HG03135 (cell line): ENCODE measurements at regions not wholly inside any gene's neighbourhood (a gene's known extent, or its start where the extent isn't known, plus 50 kb on each side); places are given as distances from the start of the nearest gene placed in this dataset.

ENCODE experiments used
- ATAC-seq: cut with Tn5 transposase; IDR thresholded peaks from one replicate; pipeline ENCODE4 v1.9.1; 2021; ENCODE audit warnings: mild to moderate bottlenecking, moderate library complexity; ENCODE audit not compliant: unreplicated experiment

DNA sequence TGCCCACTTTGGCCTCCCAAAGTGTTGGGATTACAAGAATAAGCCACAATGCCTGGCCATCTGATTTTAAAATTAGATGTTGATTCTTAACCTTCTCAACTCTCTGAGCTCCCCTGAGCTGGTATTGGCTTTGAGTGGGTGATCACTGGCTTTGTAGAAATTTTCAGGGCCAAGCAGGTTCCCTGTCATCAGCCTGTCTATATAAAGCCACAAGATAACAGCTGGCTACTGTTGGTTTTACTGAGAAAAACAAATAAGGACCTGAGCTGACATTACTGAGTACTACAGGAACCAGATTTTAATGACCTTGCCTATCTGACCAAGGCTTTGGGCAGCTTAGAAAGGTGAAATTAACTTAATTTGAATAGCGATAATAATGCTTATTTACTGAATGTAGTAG, 153.6 kb downstream of the MSX2 start:
- ATAC-seq, result no peak

DNA sequence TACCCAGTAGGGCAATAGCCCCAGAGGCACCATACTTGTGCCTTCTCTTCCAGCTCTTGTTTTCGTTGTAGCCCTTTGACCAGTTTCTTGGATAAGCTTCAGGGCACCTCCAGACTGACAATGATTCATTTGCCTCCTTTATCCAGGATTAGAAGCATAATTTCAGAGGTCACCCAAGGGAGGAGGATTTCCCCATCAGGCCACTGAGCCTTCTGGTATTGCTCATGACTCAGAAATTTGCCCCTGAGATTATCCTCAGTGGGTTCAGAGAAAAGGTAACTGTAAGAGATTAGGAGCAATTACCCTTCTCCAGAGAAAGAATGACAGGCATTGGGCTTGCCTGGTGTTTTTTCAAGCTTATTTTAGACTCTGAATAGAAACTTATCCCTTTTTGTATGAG, 147.9 kb downstream of the MSX2 start:
- no peak for ATAC-seq

GRCh38 chr5:174852143-174852542, 127.8 kb downstream of the MSX2 start:
- ATAC-seq, result no peak

DNA sequence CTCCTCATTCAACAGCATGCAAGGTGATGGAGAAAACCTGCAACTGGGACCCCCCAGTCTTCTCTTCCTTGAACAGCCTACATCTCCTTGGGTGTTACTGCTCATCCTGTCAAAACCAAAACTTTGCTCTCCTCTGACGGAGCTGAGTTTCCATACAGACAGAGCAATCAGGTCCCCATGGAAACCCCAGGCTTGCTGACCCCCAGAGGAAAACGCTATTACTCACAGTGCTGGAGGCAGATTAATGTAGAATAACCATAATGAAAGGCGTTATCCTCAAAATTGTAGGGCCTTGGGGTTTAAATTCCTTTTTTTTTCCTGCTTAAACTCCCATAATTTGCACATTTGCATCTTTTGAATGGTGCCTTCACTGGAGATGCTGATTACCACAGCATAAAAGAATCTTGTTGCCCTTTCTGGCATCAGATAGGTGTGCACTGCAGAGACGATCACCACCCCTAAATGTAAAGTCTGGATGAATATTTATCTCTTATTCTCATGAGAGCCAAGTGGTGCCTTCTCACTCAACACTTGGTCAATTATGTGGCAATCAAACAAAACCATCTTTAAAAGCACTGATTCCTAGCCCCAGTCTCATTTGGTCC, 126.3 kb downstream of the MSX2 start:
- no peak for ATAC-seq

DNA sequence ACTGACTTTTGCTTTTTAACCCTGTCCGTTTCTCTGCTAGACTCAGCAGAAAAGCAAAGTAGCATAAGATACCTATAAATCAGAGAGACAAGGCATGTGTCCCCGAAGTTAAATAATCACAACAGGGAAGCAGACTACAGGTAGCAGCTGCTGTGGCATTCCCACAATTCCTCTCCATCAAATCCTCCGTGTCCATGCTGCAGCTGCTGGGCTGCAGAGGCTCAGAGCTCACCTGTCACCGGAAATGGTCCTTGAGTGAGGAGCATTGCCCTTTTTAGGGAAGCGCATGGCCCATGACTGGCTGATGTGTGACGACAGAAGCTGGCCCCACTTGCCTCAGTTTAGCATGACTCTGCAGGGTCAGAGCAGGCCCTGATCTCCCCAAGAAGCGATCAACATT, 125.0 kb downstream of the MSX2 start:
- ATAC-seq, result no peak

DNA sequence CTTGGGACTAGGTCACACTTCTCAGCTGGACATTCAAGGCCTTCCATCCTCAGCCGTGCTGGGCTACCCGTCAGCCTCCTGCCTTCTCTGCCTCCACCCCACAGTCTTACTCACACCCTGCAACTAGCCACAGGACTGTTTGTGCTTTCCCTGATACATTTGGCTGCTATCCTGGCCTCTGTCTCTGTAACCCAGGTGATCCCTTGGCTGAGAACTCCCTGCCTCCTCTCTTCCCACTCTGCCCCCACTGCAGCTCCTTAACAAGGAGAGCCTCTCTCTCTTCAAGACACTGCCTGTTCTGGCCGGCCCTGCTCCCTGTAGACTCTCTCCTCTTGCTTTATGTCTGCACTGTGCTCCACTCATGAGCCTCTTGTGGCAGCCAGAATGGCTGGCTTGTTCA, 120.6 kb downstream of the MSX2 start:
- no peak for ATAC-seq

- ATAC-seq, result no peak
These were observed 119.2 kb downstream of the MSX2 start for GRCh38 chr5:174843263-174844250.

DNA sequence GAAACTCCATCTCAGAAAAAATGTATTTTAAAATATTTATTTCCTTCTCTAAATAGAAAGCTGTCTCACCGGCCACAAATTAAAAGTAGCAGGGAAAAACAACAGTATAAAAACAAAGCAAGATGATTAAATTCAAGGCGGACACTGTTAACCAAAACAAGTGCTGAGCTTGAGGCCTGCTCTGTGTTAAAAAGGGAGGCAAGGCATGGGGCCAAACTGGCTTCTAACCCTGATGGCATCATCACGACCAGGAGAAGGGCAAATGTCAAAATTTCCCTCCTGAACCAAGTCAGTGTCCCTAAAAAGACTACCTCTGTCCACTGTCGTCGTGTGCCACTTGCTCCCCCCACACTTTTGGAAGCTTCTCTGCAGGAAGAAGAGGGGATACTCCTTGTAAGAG, 116.1 kb downstream of the MSX2 start:
- ATAC-seq, result no peak

GRCh38 chr5:174839196-174839595, 114.8 kb downstream of the MSX2 start:
- ATAC-seq, result no peak

GRCh38 chr5:174837919-174838902, 113.8 kb downstream of the MSX2 start:
- no peak for ATAC-seq

DNA sequence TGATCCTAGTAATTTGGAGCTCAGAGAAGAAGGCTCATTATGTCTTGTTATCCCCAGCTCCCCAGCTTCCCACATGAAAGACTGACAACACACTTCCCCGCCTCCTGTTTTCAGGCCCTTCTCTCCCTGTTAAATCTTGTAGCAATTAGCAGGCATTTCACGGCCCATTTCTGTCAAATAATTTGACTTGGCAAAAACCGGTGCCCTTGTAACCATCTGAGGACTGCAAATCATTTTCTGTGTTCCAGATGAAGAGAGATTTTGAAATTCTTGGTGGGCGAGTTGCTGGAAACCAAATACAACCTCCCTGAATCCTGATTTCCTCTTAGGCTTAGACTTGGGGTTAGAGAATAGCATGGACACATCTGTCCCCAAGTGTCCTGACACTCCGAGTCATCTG, 109.7 kb downstream of the MSX2 start:
- no peak for ATAC-seq

GRCh38 chr5:174832811-174833210, 108.4 kb downstream of the MSX2 start:
- ATAC-seq, result no peak

DNA sequence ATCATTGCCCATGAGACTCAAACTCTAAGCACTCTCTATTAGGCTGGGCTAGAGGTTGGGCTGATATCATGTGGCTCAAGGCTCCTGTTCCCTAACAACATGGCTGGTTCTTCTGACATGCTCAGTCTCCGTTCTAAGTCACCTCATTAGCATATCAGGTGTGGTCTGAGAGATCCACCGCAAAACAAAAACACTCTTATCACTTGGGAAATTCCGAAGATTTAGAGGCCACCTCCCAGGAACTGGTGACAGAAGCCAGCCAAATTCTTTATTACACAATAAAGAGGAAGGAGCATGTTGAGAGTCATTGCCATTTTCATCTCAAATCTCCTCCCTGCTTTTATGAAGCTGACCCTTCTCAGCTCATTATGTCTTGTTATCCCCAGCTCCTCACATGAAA, 107.6 kb downstream of the MSX2 start:
- no peak for ATAC-seq

GRCh38 chr5:174831031-174831660, 106.8 kb downstream of the MSX2 start:
- no peak for ATAC-seq

DNA sequence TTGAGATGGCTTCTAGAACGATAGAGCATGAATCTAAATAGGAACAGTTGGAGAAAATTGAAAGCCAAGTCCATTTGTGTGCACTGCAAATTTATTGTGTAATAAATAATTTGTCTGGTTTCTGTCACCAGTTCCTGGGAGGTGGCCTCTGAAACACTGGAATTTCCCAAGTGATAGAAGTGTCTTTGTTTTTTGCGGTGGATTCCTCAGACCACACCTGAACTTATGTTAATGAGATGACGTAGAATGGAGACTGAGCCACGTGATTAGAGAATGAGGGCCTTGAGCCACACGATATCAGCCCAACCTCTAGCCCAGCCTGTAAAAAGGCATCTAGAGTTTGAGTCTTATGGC, 105.1 kb downstream of the MSX2 start:
- no peak for ATAC-seq

DNA sequence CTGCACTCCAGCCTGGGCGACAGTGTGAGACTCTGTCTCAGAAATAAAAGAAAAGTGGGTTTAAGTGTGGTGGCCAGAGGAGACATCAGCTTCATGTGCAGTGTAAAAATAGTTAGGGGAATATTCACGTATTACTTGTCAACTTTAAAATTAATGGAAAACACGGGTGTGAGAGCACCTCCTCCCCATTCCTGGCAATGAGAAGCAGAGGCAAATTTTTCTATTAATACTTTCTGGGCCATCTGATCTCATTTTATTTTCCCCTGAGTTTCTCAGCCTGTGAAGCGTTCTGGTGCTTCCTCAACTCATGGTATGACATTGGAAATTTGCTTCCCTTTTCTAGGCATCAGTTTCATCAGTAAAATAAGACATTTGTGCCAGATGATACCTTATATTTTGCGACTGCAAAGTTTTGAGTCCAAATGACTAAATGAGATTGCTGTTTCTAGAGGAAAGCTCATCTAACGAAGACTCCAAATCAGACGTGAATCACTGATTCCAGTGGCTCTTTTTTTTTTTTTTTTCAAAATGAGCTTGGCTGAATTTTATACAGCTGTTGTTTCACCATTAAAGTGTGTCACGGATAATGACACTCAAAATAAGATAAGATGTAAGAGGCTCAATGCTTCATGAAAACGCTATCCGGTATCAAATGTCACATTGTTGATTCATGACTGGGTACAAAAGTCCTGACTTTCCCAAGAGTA, 104.6 kb downstream of the MSX2 start:
- ATAC-seq, result no peak

- ATAC-seq, result no peak
These were observed 103.2 kb downstream of the MSX2 start for GRCh38 chr5:174827558-174827957.

DNA sequence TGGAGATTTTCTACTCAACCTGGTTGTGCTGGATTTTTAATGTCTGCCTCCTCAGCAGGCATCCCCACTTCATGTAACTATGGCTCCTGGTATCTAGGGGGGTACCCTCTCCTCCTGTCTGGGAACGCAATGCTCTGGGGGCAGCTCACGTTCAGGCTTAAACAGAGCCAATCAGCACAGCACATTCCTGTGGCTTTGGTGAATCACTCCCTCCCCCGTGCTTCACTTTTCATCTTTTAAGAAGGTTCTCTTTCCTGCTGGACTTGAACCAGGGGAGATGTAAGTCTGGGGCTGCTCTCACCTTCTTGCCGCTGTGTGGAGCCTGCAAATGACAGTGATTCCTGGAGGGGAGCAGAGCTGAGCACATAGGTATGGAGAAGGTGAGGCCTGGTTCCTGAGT, 101.2 kb downstream of the MSX2 start:
- no peak for ATAC-seq

GRCh38 chr5:174818430-174818829, 94.0 kb downstream of the MSX2 start:
- no peak for ATAC-seq

DNA sequence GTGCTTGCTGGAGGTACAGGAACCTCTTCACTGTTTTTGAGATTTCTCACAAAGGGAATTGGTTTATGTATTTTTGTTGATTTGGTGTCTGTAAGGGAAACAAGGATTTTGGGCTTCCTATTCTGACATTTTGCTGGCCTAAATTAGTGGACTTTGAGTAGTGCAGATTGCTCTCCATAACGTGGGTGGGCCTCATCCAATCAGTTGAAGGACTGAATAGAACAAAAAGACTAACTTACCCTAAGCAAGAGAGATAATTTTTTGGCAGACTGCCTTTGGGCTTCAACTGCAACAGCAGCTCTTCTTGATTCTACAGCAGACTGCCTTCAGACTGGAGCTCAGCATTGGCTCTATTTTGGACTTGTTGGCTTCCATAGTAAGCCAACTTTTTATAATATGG, 93.2 kb downstream of the MSX2 start:
- no peak for ATAC-seq
